ENCODE measurements at regions not wholly inside any gene's neighbourhood (a gene's known extent, or its start where the extent isn't known, plus 50 kb on each side); places are given as distances from the start of the nearest gene placed in this dataset.

- TF ChIP-seq CTCF (IDR thresholded peaks at IDR 0.05; ENCODE audit: unreplicated experiment), result no peak
- BruUV-seq (replicated peaks), result no TSS peak
- intact Hi-C loops (cut with micrococcal nuclease; ENCODE audit: unreplicated experiment), result no loop called here
- Mint-ChIP-seq H3K36me3 (ENCODE audit: insufficient read depth, unreplicated experiment) (no peaks in the 10 kb centered on the region), H3K27ac (ENCODE audit: unreplicated experiment) (no peak overlapping the region), H3K4me3 (ENCODE audit: low read depth, unreplicated experiment) (no peak overlapping the region), H3K4me1 (ENCODE audit: low read depth, unreplicated experiment) (peaks cover 13% of the 10 kb centered on the region), H3K9me3 (ENCODE audit: low read depth, unreplicated experiment) (peaks cover 3% of the 10 kb centered on the region), H3K27me3 (ENCODE audit: unreplicated experiment) (peaks cover 10% of the 10 kb centered on the region)
- CTCF ChIA-PET, result no interaction called here
- DNase-seq, result no peak
These were observed 185.0 kb upstream of the TOPAZ1 start for GRCh38 chr3:44056446-44057240.

- CTCF ChIA-PET, result interaction anchor here (0.9 to 1.0 kb wide), 3 partner anchors 16 to 672 kb away, joined by 4 to 6 read pairs (median 5); no protein-coding TSS in a partner anchor
- Mint-ChIP-seq H3K27me3 (ENCODE audit: unreplicated experiment) (peaks cover 10% of the 10 kb centered on the region), H3K27ac (ENCODE audit: unreplicated experiment) (no peak overlapping the region), H3K4me1 (ENCODE audit: low read depth, unreplicated experiment) (peaks cover 13% of the 10 kb centered on the region), H3K9me3 (ENCODE audit: low read depth, unreplicated experiment) (peaks cover 3% of the 10 kb centered on the region), H3K4me3 (ENCODE audit: low read depth, unreplicated experiment) (no peak overlapping the region), H3K36me3 (ENCODE audit: insufficient read depth, unreplicated experiment) (no peaks in the 10 kb centered on the region)
- TF ChIP-seq CTCF (IDR thresholded peaks at IDR 0.05; ENCODE audit: unreplicated experiment), result no peak
- no TSS peak for BruUV-seq (replicated peaks)
- intact Hi-C loops (cut with micrococcal nuclease; ENCODE audit: unreplicated experiment), result no loop called here
- DNase-seq, result peak; percentile 4
These were observed 183.4 kb upstream of the TOPAZ1 start for GRCh38 chr3:44058022-44058867.

GRCh38 chr3:44058868-44059203 lies 182.8 kb upstream of the TOPAZ1 start:
- Mint-ChIP-seq H3K36me3 (ENCODE audit: insufficient read depth, unreplicated experiment) (no peaks in the 10 kb centered on the region), H3K27me3 (ENCODE audit: unreplicated experiment) (peaks cover 10% of the 10 kb centered on the region), H3K4me1 (ENCODE audit: low read depth, unreplicated experiment) (peaks cover 13% of the 10 kb centered on the region), H3K4me3 (ENCODE audit: low read depth, unreplicated experiment) (no peak overlapping the region), H3K9me3 (ENCODE audit: low read depth, unreplicated experiment) (peaks cover 3% of the 10 kb centered on the region), H3K27ac (ENCODE audit: unreplicated experiment) (no peak overlapping the region)
- no TSS peak for BruUV-seq (replicated peaks)
- intact Hi-C loops (cut with micrococcal nuclease; ENCODE audit: unreplicated experiment), result no loop called here
- TF ChIP-seq CTCF (IDR thresholded peaks at IDR 0.05; ENCODE audit: unreplicated experiment), result no peak
- DNase-seq, result no peak
- CTCF ChIA-PET, result interaction anchor here (0.9 to 1.0 kb wide), 3 partner anchors 15 to 672 kb away, joined by 4 to 6 read pairs (median 5); no protein-coding TSS in a partner anchor

GRCh38 chr3:44060164-44060563 lies 181.5 kb upstream of the TOPAZ1 start:
- CTCF ChIA-PET, result no interaction called here
- intact Hi-C loops (cut with micrococcal nuclease; ENCODE audit: unreplicated experiment), result no loop called here
- peaks cover 13% of the 10 kb centered on the region for H3K4me1 Mint-ChIP-seq (ENCODE audit: low read depth, unreplicated experiment)

More at GRCh38 chr3:44060164-44060563, 181.5 kb upstream of the TOPAZ1 start:
- no TSS peak for BruUV-seq (replicated peaks)
- no peak overlapping the region for H3K4me3 Mint-ChIP-seq (ENCODE audit: low read depth, unreplicated experiment)
- H3K36me3 Mint-ChIP-seq (ENCODE audit: insufficient read depth, unreplicated experiment), result no peaks in the 10 kb centered on the region
- H3K27ac Mint-ChIP-seq (ENCODE audit: unreplicated experiment), result no peak overlapping the region
- H3K27me3 Mint-ChIP-seq (ENCODE audit: unreplicated experiment), result peaks cover 10% of the 10 kb centered on the region
- no peak for DNase-seq
- no peaks in the 10 kb centered on the region for H3K9me3 Mint-ChIP-seq (ENCODE audit: low read depth, unreplicated experiment)
- no peak for TF ChIP-seq CTCF (IDR thresholded peaks at IDR 0.05; ENCODE audit: unreplicated experiment)
